H1 (cell line): ENCODE measurements at regions not wholly inside any gene's neighbourhood (a gene's known extent, or its start where the extent isn't known, plus 50 kb on each side); places are given as distances from the start of the nearest gene placed in this dataset.

Experiments
- CTCF ChIA-PET: fragments of 300-600 bp; sonication (Branson Sonifier 250); formaldehyde crosslinking; loops from one replicate; lab custom pipeline; 2021; ENCODE audit not compliant: partially characterized antibody; lab: Charles Lee
- POLR2A ChIA-PET: fragments of 300-600 bp; sonication (Branson Sonifier 250); formaldehyde crosslinking; loops from one replicate; lab custom pipeline; 2021; ENCODE audit warnings: inconsistent platforms; ENCODE audit not compliant: partially characterized antibody; lab: Charles Lee
- DNase-seq, 2 experiments: peaks; one replicate each; pipeline versions ENCODE4 v3.0.0 to v3.0.0-alpha.2; 2010 to 2022; ENCODE audit warnings: low spot score in 2 of 2, low read depth in 1 of 2, mixed read lengths in 1 of 2
- FAIRE-seq: peaks from 2 replicates; lab custom pipeline; 2011; peaks lifted over from hg19 to GRCh38; lab: Jason Lieb, UNC
- H2AFZ ChIP-seq: 2 replicates; pipeline ENCODE4 v1.8.1; 2012; ENCODE audit warnings: low read length, inconsistent platforms
- H2AK5ac ChIP-seq: 2 replicates; pipeline ENCODE4 v1.6.1; 2013; ENCODE audit warnings: low read depth, low read length
- H2BK120ac ChIP-seq: replicated peaks from 2 replicates; pipeline ENCODE3; 2013; ENCODE audit warnings: low read depth, low read length, inconsistent platforms
- H2BK12ac ChIP-seq: 2 replicates; pipeline ENCODE4 v1.6.1; 2013; ENCODE audit warnings: low read depth, low read length
- H2BK15ac ChIP-seq: 2 replicates; pipeline ENCODE4 v1.6.1; 2013; ENCODE audit warnings: low read length
- H2BK20ac ChIP-seq: 2 replicates; pipeline ENCODE4 v1.6.1; 2013; ENCODE audit warnings: low read length
- H2BK5ac ChIP-seq: 2 replicates; pipeline ENCODE4 v1.6.1; 2013; ENCODE audit warnings: low read depth, low read length
- H3K14ac ChIP-seq: 2 replicates; pipeline ENCODE4 v1.6.1; 2013; ENCODE audit warnings: inconsistent platforms; ENCODE audit not compliant: insufficient read length
- H3K18ac ChIP-seq: 2 replicates; pipeline ENCODE4 v1.6.1; 2013; ENCODE audit warnings: low read length; ENCODE audit errors: extremely low read depth
- H3K23ac ChIP-seq: 2 replicates; pipeline ENCODE4 v1.6.1; 2013; ENCODE audit warnings: inconsistent platforms; ENCODE audit not compliant: insufficient read length
- H3K23me2 ChIP-seq: 2 replicates; pipeline ENCODE4 v1.6.1; 2013; ENCODE audit warnings: low read depth, low read length
- H3K27ac ChIP-seq: 2 replicates; pipeline ENCODE4 v1.6.1; 2011; ENCODE audit warnings: low read depth, low read length, inconsistent platforms
- H3K27me3 ChIP-seq, 4 experiments: replicated peaks in 1 of 4; 1 replicate in 1 of 4; 2 replicates in 3 of 4; pipeline versions ENCODE4 v1.6.1 to v1.8.1; 2011 to 2013; ENCODE audit warnings: low read length in 3 of 4, mild to moderate bottlenecking in 3 of 4, inconsistent platforms in 2 of 4, mixed read lengths in 2 of 4, moderate library complexity in 1 of 4; ENCODE audit not compliant: control insufficient read depth in 3 of 4, insufficient read depth in 3 of 4; ENCODE audit errors: extremely low read depth in 1 of 4
- H3K36me3 ChIP-seq, 4 experiments: 2 replicates each; pipeline versions ENCODE4 v1.6.1 to v1.8.1; 2011 to 2013; ENCODE audit warnings: mild to moderate bottlenecking in 4 of 4, low read length in 3 of 4, moderate library complexity in 2 of 4, control low read depth in 1 of 4, inconsistent platforms in 1 of 4; ENCODE audit not compliant: insufficient read depth in 4 of 4, control insufficient read depth in 2 of 4
- H3K4ac ChIP-seq: replicated peaks from 2 replicates; pipeline ENCODE3; 2013; ENCODE audit warnings: low read length, low read depth, mixed read lengths, inconsistent platforms; ENCODE audit not compliant: insufficient read length
- H3K4me1 ChIP-seq, 4 experiments: replicated peaks in 1 of 4; 1 replicate in 1 of 4; 2 replicates in 3 of 4; pipeline versions ENCODE4 v1.6.1 to v1.8.1; 2011 to 2013; ENCODE audit warnings: low read length in 3 of 4, inconsistent platforms in 2 of 4, mixed read lengths in 1 of 4; ENCODE audit not compliant: insufficient read depth in 4 of 4, control insufficient read depth in 3 of 4
- H3K4me2 ChIP-seq, 2 experiments: 2 replicates each; pipeline versions ENCODE4 v1.6.1 to v1.8.1; 2011 to 2013; ENCODE audit warnings: low read depth in 2 of 2, low read length in 2 of 2, control low read depth in 1 of 2, inconsistent platforms in 1 of 2, mild to moderate bottlenecking in 1 of 2; ENCODE audit not compliant: insufficient read depth in 1 of 2
- H3K4me3 ChIP-seq, 4 experiments: fragments of 200-600, 300-600 bp in 1 of 4; sonication (generic), shearing (Covaris generic), sonication (Bioruptor Twin) in 1 of 4; 2 replicates each; pipeline versions ENCODE4 v1.5.1 to v1.8.1; 2011 to 2016; ENCODE audit warnings: low read length in 4 of 4, low read depth in 3 of 4, control low read depth in 2 of 4, inconsistent platforms in 2 of 4, mild to moderate bottlenecking in 2 of 4, mixed read lengths in 1 of 4, moderate library complexity in 1 of 4; ENCODE audit not compliant: insufficient read depth in 2 of 4; ENCODE audit errors: extremely low read depth in 1 of 4
- H3K56ac ChIP-seq: replicated peaks from 2 replicates; pipeline ENCODE3; 2013; ENCODE audit warnings: low read depth, mild to moderate bottlenecking, mixed read lengths, low read length, inconsistent platforms; ENCODE audit not compliant: insufficient read length
- H3K79me1 ChIP-seq: 2 replicates; pipeline ENCODE4 v1.6.1; 2013; ENCODE audit warnings: low read depth, low read length, control low read depth
- H3K79me2 ChIP-seq, 2 experiments: 2 replicates each; pipeline versions ENCODE4 v1.6.1 to v1.8.1; 2012 to 2013; ENCODE audit warnings: low read length in 2 of 2, mild to moderate bottlenecking in 2 of 2, inconsistent platforms in 1 of 2; ENCODE audit not compliant: insufficient read depth in 2 of 2, control insufficient read depth in 1 of 2
- H3K9ac ChIP-seq, 4 experiments: replicated peaks in 1 of 4; 1 replicate in 1 of 4; 2 replicates in 3 of 4; pipeline versions ENCODE4 v1.6.1 to v1.8.1; 2011 to 2013; ENCODE audit warnings: low read depth in 3 of 4, low read length in 3 of 4, control low read depth in 2 of 4, mild to moderate bottlenecking in 2 of 4, moderate library complexity in 2 of 4, inconsistent platforms in 1 of 4; ENCODE audit errors: extremely low read depth in 1 of 4
- H3K9me3 ChIP-seq, 2 experiments: 2 replicates each; pipeline versions ENCODE4 v1.6.1 to v1.8.1; 2012 to 2013; ENCODE audit warnings: mild to moderate bottlenecking in 2 of 2, moderate library complexity in 2 of 2, control low read depth in 1 of 2, inconsistent platforms in 1 of 2, low read depth in 1 of 2, low read length in 1 of 2, mixed read lengths in 1 of 2; ENCODE audit not compliant: insufficient read depth in 2 of 2
- H4K20me1 ChIP-seq, 2 experiments: replicated peaks in 1 of 2; 2 replicates each; pipeline versions ENCODE3 to v1.8.1; 2011 to 2013; ENCODE audit warnings: inconsistent platforms in 2 of 2, low read length in 2 of 2, mild to moderate bottlenecking in 1 of 2; ENCODE audit not compliant: insufficient read depth in 2 of 2, control insufficient read depth in 1 of 2
- H4K5ac ChIP-seq: 2 replicates; pipeline ENCODE4 v1.6.1; 2013; ENCODE audit warnings: low read length, low read depth, mixed read lengths, inconsistent platforms; ENCODE audit not compliant: insufficient read length
- H4K8ac ChIP-seq: 2 replicates; pipeline ENCODE4 v1.8.0; 2013; ENCODE audit warnings: mild to moderate bottlenecking, moderate library complexity, low read length, inconsistent platforms; ENCODE audit not compliant: insufficient read depth; ENCODE audit errors: extremely low read depth
- H4K91ac ChIP-seq: replicated peaks from 2 replicates; pipeline ENCODE3; 2013; ENCODE audit warnings: low read length, mixed read lengths, inconsistent platforms; ENCODE audit not compliant: insufficient read length
- ASH2L ChIP-seq: fragments of 200-600, 300-600 bp; sonication (generic); IDR thresholded peaks from one replicate; pipeline ENCODE4 v1.7.1; 2017; ENCODE audit warnings: low read length
- BCL11A ChIP-seq, 2 experiments: IDR thresholded peaks; one replicate each; pipeline ENCODE4 v1.6.1; 2011; ENCODE audit warnings: low read depth in 2 of 2, low read length in 2 of 2, mild to moderate bottlenecking in 2 of 2
- CEBPB ChIP-seq: IDR thresholded peaks from 2 replicates; pipeline ENCODE4 v1.6.1; 2012; ENCODE audit warnings: low read depth, low read length
- CTBP2 ChIP-seq: IDR thresholded peaks from 2 replicates; pipeline ENCODE4 v1.7.0; 2011; ENCODE audit warnings: borderline replicate concordance, mild to moderate bottlenecking, moderate library complexity, mixed read lengths, low read length; ENCODE audit not compliant: insufficient read depth, insufficient read length
- EGR1 ChIP-seq: IDR thresholded peaks from 2 replicates; pipeline ENCODE4 v1.6.1; 2011; ENCODE audit warnings: low read depth, low read length, borderline replicate concordance
- EZH2 ChIP-seq: fragments of 200-600 bp; sonication (generic); IDR thresholded peaks from 2 replicates; pipeline ENCODE4 v1.7.1; 2012; ENCODE audit warnings: low read depth, mild to moderate bottlenecking, moderate library complexity, low read length, inconsistent platforms; ENCODE audit not compliant: severe bottlenecking
- HDAC6 ChIP-seq: IDR thresholded peaks from one replicate; pipeline ENCODE4 v1.7.1; 2012; ENCODE audit warnings: low read depth, mild to moderate bottlenecking, inconsistent platforms, low read length, moderate library complexity
- PHF8 ChIP-seq: fragments of 200-600 bp; sonication (generic); conservative IDR thresholded peaks from 2 replicates; pipeline ENCODE4 v1.7.1; 2012; ENCODE audit warnings: low read depth, mild to moderate bottlenecking, inconsistent platforms, low read length, moderate library complexity
- RXRA ChIP-seq: IDR thresholded peaks from 2 replicates; pipeline ENCODE4 v1.6.1; 2011; ENCODE audit warnings: low read depth, mild to moderate bottlenecking, low read length, moderate library complexity; ENCODE audit not compliant: insufficient read depth
- SIRT6 ChIP-seq: IDR thresholded peaks from one replicate; pipeline ENCODE4 v1.7.1; 2012; ENCODE audit warnings: low read length, inconsistent platforms
- SP1 ChIP-seq: IDR thresholded peaks from 2 replicates; pipeline ENCODE4 v1.6.1; 2011; ENCODE audit warnings: low read depth, low read length
- SP2 ChIP-seq: IDR thresholded peaks from 2 replicates; pipeline ENCODE4 v1.6.1; 2012; ENCODE audit warnings: mild to moderate bottlenecking, low read length, inconsistent platforms
- SRF ChIP-seq: IDR thresholded peaks from 2 replicates; pipeline ENCODE4 v1.6.1; 2011; ENCODE audit warnings: mild to moderate bottlenecking, low read depth, low read length, moderate library complexity
- YY1 ChIP-seq: IDR thresholded peaks from 2 replicates; pipeline ENCODE4 v1.6.1; 2011; ENCODE audit warnings: low read depth, mild to moderate bottlenecking, low read length
- ZNF274 ChIP-seq: IDR thresholded peaks from 2 replicates; pipeline ENCODE4 v1.7.0; 2012; ENCODE audit warnings: low read length, borderline replicate concordance; ENCODE audit errors: extremely low read depth
- WGBS, 2 experiments: shearing (Covaris generic) in 1 of 2; methylation state at CpG; one replicate each; pipeline versions ENCODE4 v1.1.6 to v1.1.7; 2013 to 2015; ENCODE audit warnings: low lambda C conversion rate in 2 of 2, mixed read lengths in 2 of 2, inconsistent platforms in 1 of 2, low coverage in 1 of 2, missing lambda C conversion rate in 1 of 2; ENCODE audit not compliant: insufficient replicate concordance in 2 of 2, insufficient coverage in 1 of 2, insufficient read length in 1 of 2; ENCODE audit errors: extremely low coverage in 1 of 2, missing lambda C conversion rate in 1 of 2; 5-methylcytosine and 5-hydroxymethylcytosine counted together

DNA sequence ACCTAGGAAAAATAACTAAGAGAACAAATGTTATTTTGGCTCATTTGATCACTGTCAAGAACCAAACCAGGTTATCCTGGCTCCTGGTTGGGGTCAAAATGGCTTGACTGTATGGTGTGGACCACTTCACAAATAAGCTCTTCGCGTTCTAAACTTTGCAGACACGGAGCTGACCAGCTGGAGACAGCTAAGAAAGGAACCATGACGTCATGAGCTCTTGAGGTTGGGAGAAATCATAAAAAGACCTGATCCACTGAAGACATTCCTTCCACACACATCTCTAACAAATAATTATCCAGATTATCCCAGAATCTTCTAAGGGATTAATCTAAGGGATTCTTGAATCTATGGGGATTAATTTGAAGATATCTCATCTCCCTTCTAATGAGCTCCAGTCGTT is 321.5 kb upstream of the IGF1R start:
- H4K5ac ChIP-seq = no peak overlapping the region
- H3K4me2 ChIP-seq = no peak overlapping the region
- H3K4me1 ChIP-seq = peaks cover 0 to 4% (median 0%) of the 10 kb centered on the region in 4 experiments; a peak in 1 of 7 replicates
- POLR2A ChIA-PET = no interaction called here
- 71% methylated on average over 5 of the region's 5 CpGs; no CpG with 5 or more reads in 1 of the 2 experiments for WGBS, 2 experiments
- no peak overlapping the region for H3K9ac ChIP-seq
- H4K91ac ChIP-seq = no peak overlapping the region
- no peak overlapping the region for H2BK15ac ChIP-seq
- no peaks in the 10 kb centered on the region for H3K23me2 ChIP-seq
- FAIRE-seq = no peak
- H3K36me3 ChIP-seq = peaks cover 0 to 5% (median 0%) of the 10 kb centered on the region in 4 experiments; a peak in 1 of 8 replicates
- no peak overlapping the region for H3K4ac ChIP-seq
- no peak overlapping the region for H2BK20ac ChIP-seq
- DNase-seq = no peak
- H3K14ac ChIP-seq = no peak overlapping the region
- CTCF ChIA-PET = interaction anchor here (0.8 to 3.6 kb wide), 10 partner anchors 9 to 429 kb away, joined by 3 to 19 read pairs (median 4); no protein-coding TSS in a partner anchor
- H4K20me1 ChIP-seq = no peaks in the 10 kb centered on the region
- no peak overlapping the region for H3K27ac ChIP-seq
- no peaks in the 10 kb centered on the region for H3K79me1 ChIP-seq
- no peak overlapping the region for H4K8ac ChIP-seq
- no peak overlapping the region for H2BK12ac ChIP-seq
- H3K79me2 ChIP-seq = no peaks in the 10 kb centered on the region
- H3K56ac ChIP-seq = no peak overlapping the region
- TF ChIP-seq BCL11A (IDR thresholded peaks at IDR 0.05; ENCODE audit: low read depth in 2 of 2, low read length in 2 of 2) (no peak), ASH2L (no peak), PHF8 (no peak), EGR1 (no peak), SIRT6 (no peak), ZNF274 (no peak), CTBP2 (no peak), SRF (no peak), YY1 (no peak), RXRA (no peak), EZH2 (no peak), CEBPB (no peak), HDAC6 (no peak), SP2 (no peak), SP1 (no peak)
- H3K23ac ChIP-seq = no peak overlapping the region
- H3K9me3 ChIP-seq = peaks cover 17 to 18% of the 10 kb centered on the region in 2 experiments; a peak in 3 of 4 replicates
- H2BK120ac ChIP-seq = no peak overlapping the region
- no peak overlapping the region for H2AK5ac ChIP-seq
- H3K4me3 ChIP-seq = no peak overlapping the region
- H2BK5ac ChIP-seq = no peak overlapping the region
- H3K27me3 ChIP-seq = no peaks in the 10 kb centered on the region; a peak in 1 of 7 replicates
- H2AFZ ChIP-seq = no peak overlapping the region
- no peak overlapping the region for H3K18ac ChIP-seq
